ENCODE measurements at regions not wholly inside any gene's neighbourhood (a gene's known extent, or its start where the extent isn't known, plus 50 kb on each side); places are given as distances from the start of the nearest gene placed in this dataset.

DNA sequence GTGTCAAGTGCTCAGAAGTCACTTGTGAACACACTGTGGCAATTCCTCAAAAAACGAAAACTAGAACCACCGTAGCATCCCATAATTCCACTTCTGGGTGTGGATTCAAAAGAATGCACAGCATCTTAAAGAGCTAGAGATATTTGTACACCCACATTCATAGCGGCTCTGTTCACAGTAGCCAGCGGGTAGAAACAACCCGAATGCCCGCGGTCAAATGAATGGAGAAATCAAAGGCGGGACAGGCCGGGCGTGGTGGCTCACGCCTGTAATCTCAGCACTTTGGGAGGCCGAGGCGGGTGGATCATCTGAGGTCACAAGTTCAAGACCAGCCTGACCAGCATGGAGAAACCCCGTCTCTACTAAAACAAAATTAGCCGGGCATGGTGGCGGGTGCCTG lies 337.5 kb downstream of the SEC14L1 start:
- TF ChIP-seq FOXP2 (optimal IDR thresholded peaks at IDR 0.05; ENCODE audit: borderline replicate concordance, extremely low read depth, extremely low read length, insufficient read depth): no peak
- TF ChIP-seq, protein P1, sequence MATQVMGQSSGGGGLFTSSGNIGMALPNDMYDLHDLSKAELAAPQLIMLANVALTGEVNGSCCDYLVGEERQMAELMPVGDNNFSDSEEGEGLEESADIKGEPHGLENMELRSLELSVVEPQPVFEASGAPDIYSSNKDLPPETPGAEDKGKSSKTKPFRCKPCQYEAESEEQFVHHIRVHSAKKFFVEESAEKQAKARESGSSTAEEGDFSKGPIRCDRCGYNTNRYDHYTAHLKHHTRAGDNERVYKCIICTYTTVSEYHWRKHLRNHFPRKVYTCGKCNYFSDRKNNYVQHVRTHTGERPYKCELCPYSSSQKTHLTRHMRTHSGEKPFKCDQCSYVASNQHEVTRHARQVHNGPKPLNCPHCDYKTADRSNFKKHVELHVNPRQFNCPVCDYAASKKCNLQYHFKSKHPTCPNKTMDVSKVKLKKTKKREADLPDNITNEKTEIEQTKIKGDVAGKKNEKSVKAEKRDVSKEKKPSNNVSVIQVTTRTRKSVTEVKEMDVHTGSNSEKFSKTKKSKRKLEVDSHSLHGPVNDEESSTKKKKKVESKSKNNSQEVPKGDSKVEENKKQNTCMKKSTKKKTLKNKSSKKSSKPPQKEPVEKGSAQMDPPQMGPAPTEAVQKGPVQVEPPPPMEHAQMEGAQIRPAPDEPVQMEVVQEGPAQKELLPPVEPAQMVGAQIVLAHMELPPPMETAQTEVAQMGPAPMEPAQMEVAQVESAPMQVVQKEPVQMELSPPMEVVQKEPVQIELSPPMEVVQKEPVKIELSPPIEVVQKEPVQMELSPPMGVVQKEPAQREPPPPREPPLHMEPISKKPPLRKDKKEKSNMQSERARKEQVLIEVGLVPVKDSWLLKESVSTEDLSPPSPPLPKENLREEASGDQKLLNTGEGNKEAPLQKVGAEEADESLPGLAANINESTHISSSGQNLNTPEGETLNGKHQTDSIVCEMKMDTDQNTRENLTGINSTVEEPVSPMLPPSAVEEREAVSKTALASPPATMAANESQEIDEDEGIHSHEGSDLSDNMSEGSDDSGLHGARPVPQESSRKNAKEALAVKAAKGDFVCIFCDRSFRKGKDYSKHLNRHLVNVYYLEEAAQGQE (IDR thresholded peaks at IDR 0.05; ENCODE audit: insufficient read depth in 1 of 2, low read depth in 2 of 2, low read length in 2 of 2): no peak
- TF ChIP-seq POLR2AphosphoS5 (IDR thresholded peaks at IDR 0.05; ENCODE audit: low read depth, low read length): no peak
- TF ChIP-seq TAF1 (IDR thresholded peaks at IDR 0.05; ENCODE audit: borderline replicate concordance, insufficient read depth, low read length): no peak

DNA sequence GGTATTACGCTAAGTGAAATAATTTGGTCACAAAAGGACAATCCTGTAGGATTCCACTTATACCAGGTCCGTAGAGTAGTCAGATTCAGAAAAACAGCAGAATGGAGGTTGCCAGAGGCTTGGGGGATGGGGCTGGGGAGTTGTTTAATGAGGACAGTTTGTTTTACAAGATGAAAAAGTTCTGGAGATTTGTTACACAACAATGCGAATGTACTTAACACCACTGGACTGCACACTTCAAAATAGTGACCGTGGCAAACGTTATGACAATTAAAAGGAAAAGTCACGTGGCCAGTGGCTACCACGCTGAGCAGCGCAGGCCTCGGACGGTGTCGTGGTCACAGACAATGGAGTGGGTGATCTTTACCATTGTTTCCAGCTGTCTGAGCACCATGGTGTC lies 338.1 kb downstream of the SEC14L1 start:
- TF ChIP-seq FOXP2 (optimal IDR thresholded peaks at IDR 0.05; ENCODE audit: borderline replicate concordance, extremely low read depth, extremely low read length, insufficient read depth): no peak
- no peak for TF ChIP-seq TAF1 (IDR thresholded peaks at IDR 0.05; ENCODE audit: borderline replicate concordance, insufficient read depth, low read length)
- TF ChIP-seq, protein P1 (IDR thresholded peaks at IDR 0.05; ENCODE audit: insufficient read depth in 1 of 2, low read depth in 2 of 2, low read length in 2 of 2): no peak

DNA sequence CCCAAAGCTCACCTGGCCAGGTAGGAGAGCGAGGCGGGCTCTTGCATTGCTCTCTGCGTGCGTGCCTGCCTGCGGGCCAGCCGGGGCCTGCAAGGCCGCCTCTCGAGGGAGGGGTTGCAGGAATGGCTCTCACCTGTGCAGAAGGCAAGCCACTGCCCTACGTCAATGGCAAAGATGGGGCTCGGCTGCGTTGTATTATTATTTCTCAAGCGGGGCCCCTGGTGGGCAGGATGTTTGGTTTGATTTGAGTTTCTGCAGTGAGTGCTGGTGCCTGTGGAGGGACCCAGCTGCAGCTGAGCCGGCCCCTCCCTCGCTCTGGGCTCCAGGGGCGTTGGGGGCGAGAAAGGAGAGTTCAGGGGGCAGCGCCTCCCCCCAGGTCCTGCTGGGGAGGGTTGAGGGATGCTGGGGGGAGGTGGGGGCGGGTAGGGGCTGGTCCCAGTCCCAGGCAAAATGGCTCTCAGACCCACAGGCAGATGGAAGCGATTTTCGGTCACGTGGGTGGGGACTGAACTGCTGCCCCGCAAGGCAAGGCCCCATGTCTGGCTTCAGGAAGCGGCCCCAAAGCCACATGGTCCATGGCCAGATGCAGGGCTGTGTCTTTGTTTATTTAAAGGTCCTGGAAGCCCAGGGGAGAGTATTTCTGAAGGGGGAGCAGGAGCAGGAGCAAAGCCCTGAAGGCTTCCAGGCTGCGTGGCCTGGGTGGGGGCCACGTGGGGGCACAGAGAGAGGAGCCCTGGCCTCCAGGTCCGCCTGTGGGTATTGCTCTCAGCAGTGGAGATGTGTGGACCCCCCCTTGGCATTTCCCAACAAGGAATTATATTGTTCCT lies 338.8 kb downstream of the SEC14L1 start:
- TF ChIP-seq, protein P1 (IDR thresholded peaks at IDR 0.05; ENCODE audit: insufficient read depth in 1 of 2, low read depth in 2 of 2, low read length in 2 of 2): no peak
- TF ChIP-seq SIN3A (IDR thresholded peaks at IDR 0.05; ENCODE audit: borderline replicate concordance, insufficient read depth, low read length): no peak
- no peak for TF ChIP-seq FOXP2 (optimal IDR thresholded peaks at IDR 0.05; ENCODE audit: borderline replicate concordance, extremely low read depth, extremely low read length, insufficient read depth)
- no peak for TF ChIP-seq POLR2AphosphoS5 (IDR thresholded peaks at IDR 0.05; ENCODE audit: low read depth, low read length)
- no peak for TF ChIP-seq TAF1 (IDR thresholded peaks at IDR 0.05; ENCODE audit: borderline replicate concordance, insufficient read depth, low read length)

DNA sequence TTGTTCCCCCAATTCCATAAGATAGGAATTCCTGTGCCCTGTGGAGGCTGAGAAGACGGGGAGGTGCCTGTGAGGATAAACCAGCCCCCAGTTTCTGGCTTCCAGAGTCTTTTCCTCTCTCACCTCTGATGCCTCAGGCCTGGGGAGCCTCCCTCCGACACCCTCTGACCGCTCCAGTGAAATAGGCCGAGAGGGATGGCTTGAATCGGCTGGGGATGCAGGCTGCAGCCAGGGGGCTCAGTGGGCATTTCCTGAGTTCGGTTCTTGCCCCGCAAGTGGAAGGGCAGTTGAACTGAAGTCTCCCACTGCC lies 339.4 kb downstream of the SEC14L1 start:
- TF ChIP-seq, protein P1 (IDR thresholded peaks at IDR 0.05; ENCODE audit: insufficient read depth in 1 of 2, low read depth in 2 of 2, low read length in 2 of 2): no peak

- TF ChIP-seq POLR2AphosphoS5 (IDR thresholded peaks at IDR 0.05; ENCODE audit: low read depth, low read length) (no peak), TAF1 (IDR thresholded peaks at IDR 0.05; ENCODE audit: borderline replicate concordance, insufficient read depth, low read length) (no peak), SIN3A (IDR thresholded peaks at IDR 0.05; ENCODE audit: borderline replicate concordance, insufficient read depth, low read length) (no peak), FOXP2 (optimal IDR thresholded peaks at IDR 0.05; ENCODE audit: borderline replicate concordance, extremely low read depth, extremely low read length, insufficient read depth) (no peak)
- TF ChIP-seq, protein P1 (IDR thresholded peaks at IDR 0.05; ENCODE audit: insufficient read depth in 1 of 2, low read depth in 2 of 2, low read length in 2 of 2): no peak
These were observed 339.9 kb downstream of the SEC14L1 start for GRCh38 chr17:77480509-77481215.

All from PFSK-1 (cell line).